ENCODE measurements at regions not wholly inside any gene's neighbourhood (a gene's known extent, or its start where the extent isn't known, plus 50 kb on each side); places are given as distances from the start of the nearest gene placed in this dataset.

DNA sequence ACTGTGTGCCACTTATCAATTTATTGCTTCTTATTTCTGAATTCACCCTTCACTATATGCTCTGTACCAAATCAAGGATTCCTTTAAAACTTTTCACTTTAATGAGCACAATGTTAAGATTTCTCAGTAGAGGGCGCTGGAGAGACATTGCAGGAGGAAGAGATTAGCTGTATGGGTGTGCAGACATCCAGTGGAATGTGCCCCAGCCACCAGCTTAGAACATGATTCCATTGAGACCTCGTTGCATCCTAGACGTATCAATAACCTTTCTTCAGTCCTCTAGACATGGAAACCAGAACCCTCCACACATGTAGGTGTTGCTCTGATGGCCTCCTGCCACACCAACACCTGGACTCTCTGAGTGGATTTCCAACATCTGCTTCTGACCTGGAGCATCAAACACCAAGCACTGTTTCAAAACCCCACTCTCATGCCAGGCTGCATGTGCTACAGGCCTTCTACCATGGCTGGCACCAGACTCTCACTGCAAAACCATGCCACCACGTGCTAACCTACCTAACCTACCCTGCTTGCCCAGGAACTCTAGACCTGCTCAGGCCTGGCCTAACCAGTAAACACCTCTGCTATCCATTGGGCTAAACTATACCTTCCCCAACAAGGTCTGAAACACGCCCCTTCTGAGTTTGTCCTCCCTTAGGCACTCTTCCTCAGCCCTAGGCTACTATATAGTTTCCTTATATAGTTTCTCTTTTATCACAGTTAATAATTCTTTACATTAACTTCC is 633.2 kb upstream of the PKDCC start:
- ATAC-seq: no peak

DNA sequence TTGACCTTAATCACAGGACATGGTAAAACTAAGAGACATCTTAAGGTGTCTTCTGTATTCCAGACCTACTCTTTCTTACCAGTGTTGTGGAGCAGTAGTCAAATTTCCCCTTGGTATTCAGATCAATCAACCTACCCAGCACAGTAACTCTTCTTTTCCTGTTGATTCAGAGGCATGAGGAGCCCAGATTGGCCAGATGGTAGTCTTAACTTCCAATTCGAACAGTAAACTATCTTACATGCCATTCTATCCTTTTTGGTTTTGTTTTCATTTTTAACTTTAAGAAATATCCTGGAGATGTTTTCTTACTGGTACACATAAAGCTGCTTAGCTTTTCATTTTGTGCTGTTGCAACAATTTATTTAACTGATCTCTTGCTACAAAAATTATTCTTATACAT is 630.3 kb upstream of the PKDCC start:
- no peak for ATAC-seq

DNA sequence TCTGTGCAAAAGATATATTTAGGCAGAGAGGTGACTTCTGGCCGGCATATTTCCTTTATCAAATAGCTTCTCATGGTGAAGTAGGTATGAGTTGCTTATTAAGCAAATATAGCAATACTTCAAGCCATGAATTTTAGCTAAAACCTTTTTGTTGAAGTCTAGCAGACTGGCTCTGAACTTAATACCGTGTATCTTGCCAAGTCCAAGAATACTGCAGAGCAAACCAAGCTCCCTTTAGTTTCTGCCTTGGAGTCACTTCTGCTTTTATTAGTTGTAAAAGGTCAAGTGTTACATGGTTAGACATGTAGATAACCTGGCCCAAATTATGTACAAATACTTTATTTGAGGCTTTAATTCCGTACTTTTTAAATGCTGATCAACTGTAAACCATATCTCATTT is 627.6 kb upstream of the PKDCC start:
- no peak for ATAC-seq

DNA sequence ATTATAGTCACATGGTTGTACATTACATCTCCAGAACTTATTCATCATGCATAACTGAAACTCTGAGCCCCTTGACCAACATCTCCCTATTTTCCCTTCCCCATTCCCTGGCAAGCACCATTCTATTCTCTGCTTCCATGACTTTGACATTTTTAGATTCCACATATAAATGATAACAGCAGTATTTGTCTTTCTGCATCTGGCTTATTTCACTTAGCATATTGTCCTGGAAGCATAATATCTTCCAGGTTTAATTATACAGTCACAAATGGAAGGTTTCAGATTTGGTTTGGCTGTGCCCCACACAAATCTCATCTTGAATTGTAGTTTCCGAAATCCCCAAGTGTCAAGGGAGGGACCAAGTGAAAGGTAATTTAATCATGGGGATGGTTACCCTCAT is 626.9 kb upstream of the PKDCC start:
- no peak for ATAC-seq

DNA sequence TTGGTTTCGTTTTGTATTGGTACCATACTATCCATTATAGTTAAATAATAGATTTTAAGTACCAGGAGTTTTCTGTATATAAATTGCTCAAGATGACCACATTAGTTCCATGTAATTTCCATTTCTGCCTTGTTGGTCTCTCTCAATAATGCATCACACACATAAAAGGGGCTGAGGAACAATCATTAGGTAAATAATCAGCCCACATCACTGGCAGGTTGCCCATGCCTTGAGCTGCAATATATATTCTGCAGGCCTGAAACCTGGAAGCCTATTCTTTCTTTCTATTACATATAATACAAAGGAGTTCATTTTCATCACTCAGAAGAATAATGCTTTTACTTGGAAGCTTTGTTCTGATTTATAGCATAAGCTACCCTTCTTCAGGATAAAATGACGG is 616.1 kb upstream of the PKDCC start:
- ATAC-seq: no peak

DNA sequence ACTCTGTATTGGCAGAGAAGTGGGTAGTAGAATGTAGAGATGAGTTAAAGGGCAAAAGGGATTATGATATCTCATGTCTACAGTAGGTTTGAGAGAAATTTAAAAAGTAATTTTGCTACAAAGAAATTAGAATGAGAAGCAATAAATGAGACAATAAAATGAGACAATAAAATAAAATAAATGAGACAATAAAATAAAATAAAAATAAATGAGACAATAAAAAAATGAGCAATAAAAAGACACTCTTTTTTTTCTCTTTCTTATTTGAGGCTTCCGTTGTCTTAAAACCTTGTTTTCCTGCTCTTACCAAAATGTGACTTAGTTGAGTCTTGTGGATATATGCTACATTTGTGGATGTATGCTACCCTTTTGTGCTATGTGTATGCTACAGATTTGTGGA is 615.4 kb upstream of the PKDCC start:
- no peak for ATAC-seq

DNA sequence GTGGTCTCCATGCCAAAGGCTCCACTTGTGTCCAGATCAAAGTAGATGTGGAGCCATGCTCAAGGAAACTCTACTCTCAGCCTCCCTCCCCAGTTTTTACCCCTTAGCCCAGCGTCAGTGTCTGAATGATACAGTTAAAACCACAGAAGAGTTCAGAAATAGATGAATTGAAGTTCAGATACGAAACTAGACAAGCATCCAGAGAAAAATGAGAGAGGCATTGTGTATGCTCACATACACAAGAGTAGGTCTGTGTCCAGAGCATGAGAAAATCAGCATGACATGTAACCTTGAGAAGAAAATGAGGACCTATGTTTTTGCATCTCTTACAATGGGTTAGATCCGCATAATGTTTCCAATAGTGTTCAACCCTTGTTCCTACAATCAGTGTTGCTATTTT is 612.8 kb upstream of the PKDCC start:
- no peak for ATAC-seq

DNA sequence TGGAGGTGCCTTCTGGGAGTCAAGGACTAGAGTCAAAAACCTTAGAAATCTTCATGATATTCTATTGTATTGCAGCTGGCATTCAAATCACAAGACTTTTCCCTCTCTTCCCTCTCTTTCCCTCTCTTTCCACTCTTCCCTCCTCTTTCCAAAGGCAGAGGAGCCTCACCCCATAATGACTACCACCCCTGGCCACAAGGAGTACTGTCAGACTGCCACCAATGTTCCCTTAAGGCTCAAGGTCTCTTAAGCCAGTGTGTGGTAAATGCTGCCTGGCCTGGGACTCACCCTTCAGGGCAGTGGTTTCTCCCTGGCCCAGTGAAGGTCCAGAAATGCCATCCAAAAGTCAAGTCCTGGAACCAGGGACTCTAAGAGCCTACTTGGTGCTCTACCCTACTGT is 605.9 kb upstream of the PKDCC start:
- no peak for ATAC-seq

DNA sequence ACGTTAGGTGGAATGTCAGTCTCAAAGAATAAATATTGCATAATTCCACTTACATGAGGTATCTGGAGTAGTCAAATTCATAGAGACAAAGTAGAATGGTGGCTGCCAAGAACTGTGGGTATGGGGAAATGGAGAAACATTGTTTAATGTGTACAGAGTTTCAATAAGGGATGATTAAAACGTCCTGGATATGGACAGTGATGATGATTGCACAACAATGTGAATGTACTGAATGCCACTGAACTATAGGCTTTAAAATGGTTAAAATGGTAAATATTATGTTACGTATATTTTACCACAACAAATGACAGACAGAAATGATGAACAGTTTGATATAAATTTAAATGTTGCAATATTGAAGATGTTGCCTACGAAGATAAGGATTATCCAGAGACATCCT is 602.0 kb upstream of the PKDCC start:
- ATAC-seq: no peak

DNA sequence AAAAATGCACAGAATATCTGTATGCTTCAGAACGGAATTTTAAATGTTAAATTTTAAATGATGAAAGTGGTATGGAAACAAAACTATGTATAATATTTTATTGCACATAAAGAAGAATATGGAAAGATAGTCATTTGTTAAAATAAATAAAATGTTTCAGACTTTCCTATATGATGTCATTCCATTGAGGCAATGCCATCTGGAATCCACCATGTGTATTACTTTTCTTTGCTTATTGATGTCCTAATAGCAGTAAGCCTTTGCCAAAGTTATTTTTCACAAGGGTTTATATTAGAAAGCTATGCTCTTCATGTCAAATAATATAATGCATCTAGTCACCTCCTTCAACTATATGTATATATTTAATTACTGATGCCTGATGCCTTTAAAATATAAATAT is 601.6 kb upstream of the PKDCC start:
- no peak for ATAC-seq

DNA sequence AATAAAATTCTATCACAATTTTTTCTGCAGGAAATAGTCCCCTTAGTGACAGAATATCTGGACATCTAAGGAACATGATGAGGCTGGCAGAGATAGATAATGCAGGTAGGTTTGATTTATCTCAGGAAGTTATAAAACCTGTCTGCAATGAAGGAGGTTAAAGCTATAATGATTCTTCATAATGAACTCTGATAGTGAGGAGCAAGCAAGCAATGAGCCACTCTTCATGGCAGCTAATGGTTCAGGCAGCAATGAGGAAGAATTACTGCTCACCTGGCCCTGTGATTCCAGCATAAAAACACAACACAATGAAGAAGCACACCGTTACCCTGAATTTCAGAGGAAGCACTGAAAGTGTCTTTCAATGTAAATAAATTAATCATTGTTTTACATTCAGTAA is 599.6 kb upstream of the PKDCC start:
- no peak for ATAC-seq

DNA sequence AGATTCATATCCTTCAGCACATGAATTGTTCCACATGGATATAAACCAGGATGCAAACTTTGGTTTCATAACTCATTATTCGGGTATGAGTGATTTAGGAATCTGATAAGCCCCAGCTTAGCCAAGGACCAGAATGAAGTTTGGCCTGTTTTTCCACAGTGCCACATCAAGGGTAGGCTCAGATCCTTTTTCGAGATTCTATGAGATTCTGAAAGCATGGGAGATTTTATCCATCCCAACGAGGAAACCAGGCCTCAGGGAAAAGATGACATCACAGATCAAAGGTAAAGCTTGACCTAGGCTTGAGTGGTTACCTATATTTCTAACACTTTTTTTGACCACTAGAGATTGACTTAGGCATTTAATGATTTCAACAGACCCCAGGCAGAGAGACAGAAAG is 590.8 kb upstream of the PKDCC start:
- ATAC-seq: no peak

DNA sequence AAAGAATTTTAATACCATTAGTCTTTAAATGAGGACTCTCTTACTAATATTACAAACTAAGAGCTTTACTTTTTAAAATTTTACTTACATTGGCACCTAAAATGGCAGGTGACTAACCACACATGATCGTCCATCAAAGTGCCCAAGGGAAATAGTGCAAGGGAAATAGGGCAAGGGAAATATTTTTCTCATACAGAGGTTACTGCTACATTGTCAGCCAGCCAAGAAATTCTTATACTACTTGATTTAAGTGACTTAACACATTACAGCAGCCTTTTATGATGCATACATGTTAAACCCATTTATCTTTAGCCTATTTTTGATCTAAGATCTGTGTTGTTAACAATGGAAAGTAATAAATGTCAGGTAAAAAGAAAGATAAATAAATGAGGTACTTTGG is 587.2 kb upstream of the PKDCC start:
- no peak for ATAC-seq

DNA sequence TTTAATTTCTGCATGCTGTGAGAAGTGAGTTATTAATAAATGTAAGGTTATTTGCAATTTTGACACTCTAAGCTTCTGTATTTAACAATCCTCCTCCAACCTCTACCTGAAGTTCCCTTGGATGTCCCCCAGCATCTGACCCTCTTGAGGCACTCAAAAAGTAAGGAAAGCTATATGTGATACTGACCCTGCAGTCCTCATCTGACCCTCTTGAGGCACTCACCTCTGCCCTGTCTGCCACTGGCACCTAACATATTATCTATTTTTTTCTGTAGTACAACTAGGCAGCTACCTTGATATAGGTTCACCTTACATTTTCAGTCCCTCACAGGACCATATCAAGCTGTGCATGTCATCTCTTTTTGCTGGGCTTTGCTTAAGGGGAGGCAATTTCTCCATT is 583.4 kb upstream of the PKDCC start:
- no peak for ATAC-seq

DNA sequence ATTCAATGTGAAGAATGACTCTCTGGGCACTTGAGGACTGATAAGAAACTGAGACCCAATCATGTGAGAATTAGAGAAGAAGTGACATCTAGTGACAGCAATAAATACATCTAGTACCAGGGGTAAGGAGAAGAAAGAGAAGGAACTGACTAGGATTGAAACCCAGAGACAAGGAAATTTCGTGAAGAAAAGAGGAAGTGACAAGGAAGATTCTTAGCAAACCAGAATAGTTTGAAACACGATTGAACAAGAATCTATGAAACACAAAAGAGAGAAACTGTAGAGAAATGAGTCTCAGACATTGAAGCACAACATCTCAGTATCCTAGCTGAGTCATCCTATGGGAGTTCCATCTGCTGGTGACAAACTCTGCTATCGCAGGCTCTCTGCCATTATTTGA is 571.9 kb upstream of the PKDCC start:
- no peak for ATAC-seq

DNA sequence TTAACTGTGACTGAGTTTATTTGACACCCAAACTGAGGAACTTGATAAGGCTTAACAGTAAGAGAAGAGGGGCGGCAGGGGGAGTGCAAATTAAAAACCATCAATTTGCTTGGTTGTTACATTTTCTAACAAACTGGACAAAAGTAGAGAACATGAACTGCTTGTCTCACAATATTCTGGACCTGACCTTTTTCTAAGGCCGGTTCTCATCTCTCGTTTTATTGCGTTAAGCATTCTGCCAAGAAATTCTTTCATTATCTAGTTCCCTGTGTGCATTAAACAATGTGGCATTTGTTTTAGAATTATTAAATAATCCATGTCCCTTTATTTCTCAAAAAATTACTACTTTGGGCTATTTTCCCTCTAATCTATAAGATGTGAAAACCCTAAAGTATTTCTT is 565.2 kb upstream of the PKDCC start:
- no peak for ATAC-seq

DNA sequence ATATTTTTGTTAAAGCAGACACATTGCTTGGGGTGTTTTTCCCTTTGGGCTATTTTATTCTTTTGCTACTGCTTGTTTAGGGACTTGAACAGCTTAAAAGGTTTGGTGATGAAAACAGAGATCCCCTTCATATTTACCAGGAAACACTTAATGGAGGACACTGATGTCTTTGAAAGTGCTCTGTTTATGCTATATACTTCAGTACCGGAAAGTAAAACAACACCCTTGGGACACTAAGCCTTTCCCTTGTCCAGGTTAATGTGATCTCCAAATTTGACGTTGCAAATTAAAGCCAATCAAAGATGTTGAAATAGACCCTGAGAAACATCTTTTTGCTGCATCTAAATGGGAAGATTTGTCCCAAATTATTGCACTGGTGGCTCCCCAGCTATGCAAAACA is 564.6 kb upstream of the PKDCC start:
- ATAC-seq: no peak

DNA sequence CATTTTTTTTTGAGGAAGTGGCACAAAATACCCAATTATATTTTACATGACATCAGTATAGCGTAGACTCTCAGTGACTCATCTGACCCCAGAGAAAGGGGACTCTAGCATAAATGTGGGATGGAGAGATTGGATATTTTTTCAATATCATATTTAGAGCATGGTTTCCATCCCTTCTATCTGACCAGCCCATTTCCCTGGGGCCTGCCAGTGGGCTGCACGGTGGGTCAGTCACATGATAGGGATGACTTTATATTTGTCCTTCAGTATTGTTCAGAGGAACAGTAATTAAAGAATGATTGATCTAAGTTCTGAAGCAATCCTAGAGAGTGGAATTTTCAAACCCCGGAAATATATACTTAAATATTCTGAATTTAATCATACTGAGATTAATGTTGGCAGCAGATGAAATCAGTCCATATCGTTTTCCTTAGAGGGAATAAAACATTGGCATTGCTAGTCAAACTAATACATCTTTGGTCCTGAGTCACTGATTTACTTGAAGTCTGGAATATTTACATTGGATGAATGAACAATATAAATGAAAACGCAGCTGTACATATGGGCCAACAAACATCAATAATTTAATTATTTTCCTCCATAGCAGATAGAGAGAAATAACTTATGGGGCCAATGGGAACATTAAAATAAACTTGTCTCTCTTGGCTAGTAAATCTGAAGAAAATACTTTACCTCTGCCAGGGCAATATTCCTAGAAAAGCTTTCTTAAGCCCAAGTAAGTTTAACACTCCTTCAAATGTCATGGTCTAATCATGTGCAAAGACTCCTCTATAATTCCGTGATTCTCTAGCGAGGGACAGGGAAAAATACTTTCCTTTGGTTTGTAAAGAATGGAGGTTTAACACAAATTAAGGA is 563.6 kb upstream of the PKDCC start:
- ATAC-seq: no peak

DNA sequence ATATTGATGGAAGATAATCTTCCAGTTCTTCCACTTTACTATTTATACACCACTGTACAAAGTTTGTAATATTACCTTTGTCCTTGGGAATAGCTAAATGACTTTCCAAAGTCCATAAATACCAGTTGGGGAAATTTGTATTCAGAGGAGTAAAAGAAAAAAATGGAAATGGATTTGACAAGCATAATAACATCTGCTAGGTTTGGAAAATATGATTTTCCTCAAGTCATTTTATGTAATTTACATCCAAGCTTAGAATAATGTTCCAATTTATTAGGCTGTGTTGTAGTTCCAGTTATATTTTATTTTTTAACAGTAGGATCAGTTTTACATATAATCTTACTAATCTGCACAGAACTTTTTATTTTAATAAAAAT is 563.0 kb upstream of the PKDCC start:
- ATAC-seq: no peak

DNA sequence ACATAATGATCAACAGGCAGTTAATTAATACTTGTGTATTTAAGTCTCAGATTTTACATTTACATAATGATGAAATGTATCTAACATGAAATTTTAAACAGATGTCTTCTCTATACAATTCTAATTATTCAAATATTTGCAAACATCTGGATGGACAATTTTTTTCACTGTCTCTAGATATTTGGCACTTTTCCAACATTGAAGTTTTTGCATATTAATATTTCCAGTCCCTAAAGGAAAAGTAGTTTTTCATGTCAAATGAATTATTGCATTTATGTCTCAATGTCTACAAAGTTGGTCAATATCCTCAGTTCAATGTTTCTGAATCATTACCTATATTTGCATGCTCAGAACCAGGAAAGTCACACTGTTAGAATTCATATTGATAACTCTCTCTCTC is 560.9 kb upstream of the PKDCC start:
- no peak for ATAC-seq

DNA sequence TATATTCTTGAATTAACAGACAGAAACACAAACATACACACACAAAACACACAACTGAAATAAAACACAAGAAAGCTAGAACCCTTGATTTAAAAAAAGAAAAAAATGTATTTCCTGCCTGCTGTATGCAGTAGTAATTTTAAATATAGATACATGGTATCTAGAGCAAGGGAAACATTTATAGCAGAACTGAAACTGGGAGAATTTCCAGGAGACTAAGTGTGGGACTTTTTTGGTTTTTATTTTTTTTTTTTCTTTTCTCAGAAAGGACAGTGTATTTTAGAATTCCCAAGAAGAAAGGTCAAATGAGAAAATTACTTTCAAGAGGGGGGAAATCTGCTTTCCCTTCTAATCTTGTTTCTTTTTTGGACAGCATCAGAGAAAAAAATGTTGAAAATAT is 558.9 kb upstream of the PKDCC start:
- ATAC-seq: no peak

DNA sequence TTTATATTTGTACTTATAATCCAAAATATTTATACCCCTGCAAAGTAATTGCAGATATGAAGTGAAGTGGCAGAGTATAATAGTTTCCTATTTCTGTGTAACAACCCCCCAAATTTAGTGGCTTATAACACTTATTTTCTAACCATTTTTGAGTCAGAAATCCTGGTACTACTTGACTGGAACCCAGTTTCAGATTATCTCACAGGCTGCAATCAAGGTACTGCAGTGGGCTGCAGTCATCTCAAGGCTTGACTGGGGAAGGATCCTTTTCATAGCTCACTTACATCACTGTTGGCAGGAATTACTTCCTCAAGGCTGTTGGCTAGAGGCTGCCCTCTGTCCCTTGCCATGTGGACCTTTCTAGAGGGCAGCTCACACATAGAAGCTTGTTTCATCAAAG is 558.2 kb upstream of the PKDCC start:
- ATAC-seq: no peak

DNA sequence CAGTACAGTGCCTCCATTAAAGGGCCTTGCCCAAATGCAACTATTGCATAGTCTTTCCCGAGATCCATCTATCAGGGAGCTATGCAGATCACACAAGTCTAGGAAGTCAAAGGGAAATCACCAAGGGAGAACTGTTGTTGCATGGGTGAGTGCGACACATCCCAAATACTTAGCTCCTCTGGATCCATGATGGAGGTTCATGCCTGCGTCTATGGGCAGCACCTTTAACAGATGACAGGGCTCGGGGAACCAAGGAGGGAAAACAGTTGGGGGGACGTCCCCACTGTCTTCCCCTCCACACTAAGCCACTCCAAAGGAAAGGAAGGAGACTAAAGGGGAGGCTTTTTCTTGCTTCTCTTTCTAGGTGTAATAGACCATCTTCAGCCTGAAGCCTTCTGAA is 552.8 kb upstream of the PKDCC start:
- ATAC-seq: no peak

DNA sequence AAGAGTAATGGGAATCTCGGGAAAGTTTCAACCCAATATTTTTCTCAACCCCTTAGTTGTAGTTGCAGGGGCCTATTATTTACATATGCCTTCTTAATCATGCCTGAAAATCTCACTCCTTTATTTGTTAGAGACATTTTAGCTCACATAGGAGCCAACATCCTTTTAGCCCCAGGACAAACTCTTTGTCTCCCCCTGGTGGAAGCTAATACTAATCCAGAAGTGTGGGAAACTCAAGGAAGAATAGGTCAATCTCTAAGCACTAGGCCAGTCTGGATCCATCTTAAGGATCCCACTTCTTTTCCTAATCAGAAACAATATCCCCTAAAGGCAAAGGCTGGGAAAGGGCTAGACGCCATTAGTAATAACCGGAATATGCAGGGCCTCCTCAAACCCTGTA is 550.9 kb upstream of the PKDCC start:
- ATAC-seq: no peak

DNA sequence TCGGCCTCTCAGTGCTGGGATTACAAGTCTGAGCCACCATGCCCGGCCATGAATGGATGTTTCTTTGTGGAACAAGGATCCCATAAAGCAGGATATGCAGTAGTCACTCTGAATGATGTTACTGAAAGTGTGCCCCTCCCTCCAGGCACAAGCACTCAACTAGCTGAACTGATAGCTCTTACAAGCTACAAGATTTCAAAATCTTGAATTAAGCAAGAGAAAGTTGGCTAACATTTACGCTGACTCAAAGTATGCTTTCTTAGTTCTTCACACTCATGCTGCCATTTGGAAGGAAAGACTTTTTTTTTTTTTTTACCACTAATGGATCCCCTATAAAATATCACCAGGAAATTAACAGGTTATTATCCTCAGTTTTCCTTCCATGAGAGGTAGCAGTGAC is 549.0 kb upstream of the PKDCC start:
- no peak for ATAC-seq
